A549 (cell line): ENCODE measurements at regions not wholly inside any gene's neighbourhood (a gene's known extent, or its start where the extent isn't known, plus 50 kb on each side); places are given as distances from the start of the nearest gene placed in this dataset.

Experiments
- CEBPB ChIP-seq, 2 experiments: fragments of >200 bp in 1 of 2; sonication (Bioruptor Twin) in 1 of 2; formaldehyde crosslinking in 1 of 2; IDR thresholded peaks; 2 replicates each; pipeline ENCODE4 v1.6.1; 2012 to 2016
- EP300 ChIP-seq, 2 experiments: fragments of >200 bp; sonication (Bioruptor Twin); formaldehyde crosslinking; IDR thresholded peaks; 2 replicates in 1 of 2; 3 replicates in 1 of 2; pipeline ENCODE4 v1.6.1; 2016 to 2017
- KDM1A ChIP-seq: fragments of 200-600 bp; sonication (generic); IDR thresholded peaks from 2 replicates; pipeline ENCODE4 v1.6.1; 2016; ENCODE audit warnings: low read depth, mild to moderate bottlenecking
- POLR2A ChIP-seq: IDR thresholded peaks from 2 replicates; pipeline ENCODE4 v1.6.1; 2012; ENCODE audit warnings: mild to moderate bottlenecking, low read length
- SREBF2 ChIP-seq: fragments of 450-650 bp; IDR thresholded peaks from 2 replicates; pipeline ENCODE4 v1.6.1; 2014; ENCODE audit warnings: mild to moderate bottlenecking, moderate library complexity
- TF ChIP-seq, protein P1 (sequence below): IDR thresholded peaks from 2 replicates; pipeline ENCODE4 v1.6.1; 2012
- TF ChIP-seq, protein P2 (sequence below): fragments of >200 bp; sonication (Bioruptor Twin); formaldehyde crosslinking; IDR thresholded peaks from 3 replicates; pipeline ENCODE4 v1.5.1; 2016

DNA sequence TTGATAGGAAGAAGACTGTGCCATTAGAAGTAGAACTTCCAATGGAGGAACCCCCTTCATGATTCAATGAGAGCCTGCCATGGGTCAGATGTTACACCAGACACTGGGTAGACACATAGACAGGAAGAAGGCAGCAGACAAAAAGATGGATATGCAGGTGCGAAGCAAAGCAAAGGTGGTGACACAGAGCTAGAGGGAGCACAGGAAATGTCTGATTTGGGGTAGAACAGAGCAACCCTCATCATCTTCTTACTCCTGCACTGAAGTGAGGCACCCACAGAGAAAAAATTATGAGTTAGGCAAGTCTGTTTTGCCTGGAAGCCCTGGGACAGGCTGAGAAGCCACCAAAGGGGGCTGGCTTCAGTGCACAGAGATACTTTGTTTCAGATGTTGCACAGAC is 240.2 kb downstream of the ANAPC1 start:
- TF ChIP-seq EP300 (IDR thresholded peaks at IDR 0.05) = no peak
- TF ChIP-seq, protein P1, sequence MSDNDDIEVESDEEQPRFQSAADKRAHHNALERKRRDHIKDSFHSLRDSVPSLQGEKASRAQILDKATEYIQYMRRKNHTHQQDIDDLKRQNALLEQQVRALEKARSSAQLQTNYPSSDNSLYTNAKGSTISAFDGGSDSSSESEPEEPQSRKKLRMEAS = no peak
- TF ChIP-seq, protein P2, sequence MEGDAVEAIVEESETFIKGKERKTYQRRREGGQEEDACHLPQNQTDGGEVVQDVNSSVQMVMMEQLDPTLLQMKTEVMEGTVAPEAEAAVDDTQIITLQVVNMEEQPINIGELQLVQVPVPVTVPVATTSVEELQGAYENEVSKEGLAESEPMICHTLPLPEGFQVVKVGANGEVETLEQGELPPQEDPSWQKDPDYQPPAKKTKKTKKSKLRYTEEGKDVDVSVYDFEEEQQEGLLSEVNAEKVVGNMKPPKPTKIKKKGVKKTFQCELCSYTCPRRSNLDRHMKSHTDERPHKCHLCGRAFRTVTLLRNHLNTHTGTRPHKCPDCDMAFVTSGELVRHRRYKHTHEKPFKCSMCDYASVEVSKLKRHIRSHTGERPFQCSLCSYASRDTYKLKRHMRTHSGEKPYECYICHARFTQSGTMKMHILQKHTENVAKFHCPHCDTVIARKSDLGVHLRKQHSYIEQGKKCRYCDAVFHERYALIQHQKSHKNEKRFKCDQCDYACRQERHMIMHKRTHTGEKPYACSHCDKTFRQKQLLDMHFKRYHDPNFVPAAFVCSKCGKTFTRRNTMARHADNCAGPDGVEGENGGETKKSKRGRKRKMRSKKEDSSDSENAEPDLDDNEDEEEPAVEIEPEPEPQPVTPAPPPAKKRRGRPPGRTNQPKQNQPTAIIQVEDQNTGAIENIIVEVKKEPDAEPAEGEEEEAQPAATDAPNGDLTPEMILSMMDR = no peak
- no peak for TF ChIP-seq SREBF2
- TF ChIP-seq POLR2A = no peak
- no peak for TF ChIP-seq CEBPB (IDR thresholded peaks at IDR 0.05)
- TF ChIP-seq KDM1A = no peak
